ENCODE measurements at regions not wholly inside any gene's neighbourhood (a gene's known extent, or its start where the extent isn't known, plus 50 kb on each side); places are given as distances from the start of the nearest gene placed in this dataset.

DNA sequence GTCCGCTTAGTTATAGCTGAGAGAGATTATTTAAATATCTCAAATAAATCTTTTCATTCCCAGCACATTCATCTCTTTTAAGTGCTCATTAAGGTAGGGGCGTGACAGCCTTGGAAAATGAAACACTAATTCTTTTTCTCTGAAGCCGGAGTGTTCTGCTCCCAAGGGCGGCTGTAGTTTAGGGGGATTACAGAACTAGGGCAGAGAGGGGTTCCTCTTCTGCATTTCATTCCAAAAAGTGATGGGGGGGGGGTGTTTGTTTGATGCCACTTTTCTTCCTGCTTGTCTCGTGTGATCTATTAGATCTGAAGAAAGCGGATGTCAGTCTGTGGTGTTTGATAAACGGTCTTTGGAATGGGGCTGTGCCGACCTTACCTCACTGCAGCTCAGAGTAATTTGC, 506.5 kb upstream of the MGMT start:
- peaks cover 0 to 6% (median 0%) of the 10 kb centered on the region in 9 donors for H3K27me3 ChIP-seq
- intact Hi-C loops (cut with DNase I) = no loop called here
- DNase-seq = no peak
- no peaks in the 10 kb centered on the region for H3K36me3 ChIP-seq
- no peaks in the 10 kb centered on the region for H3K4me1 ChIP-seq
- ATAC-seq = no peak
- no peak overlapping the region for H3K27ac ChIP-seq
- no peak overlapping the region for H3K4me3 ChIP-seq
- no peaks in the 10 kb centered on the region for H3K9me3 ChIP-seq
- no peak for TF ChIP-seq POLR2A (IDR thresholded peaks at IDR 0.05)
- TF ChIP-seq, protein P1, sequence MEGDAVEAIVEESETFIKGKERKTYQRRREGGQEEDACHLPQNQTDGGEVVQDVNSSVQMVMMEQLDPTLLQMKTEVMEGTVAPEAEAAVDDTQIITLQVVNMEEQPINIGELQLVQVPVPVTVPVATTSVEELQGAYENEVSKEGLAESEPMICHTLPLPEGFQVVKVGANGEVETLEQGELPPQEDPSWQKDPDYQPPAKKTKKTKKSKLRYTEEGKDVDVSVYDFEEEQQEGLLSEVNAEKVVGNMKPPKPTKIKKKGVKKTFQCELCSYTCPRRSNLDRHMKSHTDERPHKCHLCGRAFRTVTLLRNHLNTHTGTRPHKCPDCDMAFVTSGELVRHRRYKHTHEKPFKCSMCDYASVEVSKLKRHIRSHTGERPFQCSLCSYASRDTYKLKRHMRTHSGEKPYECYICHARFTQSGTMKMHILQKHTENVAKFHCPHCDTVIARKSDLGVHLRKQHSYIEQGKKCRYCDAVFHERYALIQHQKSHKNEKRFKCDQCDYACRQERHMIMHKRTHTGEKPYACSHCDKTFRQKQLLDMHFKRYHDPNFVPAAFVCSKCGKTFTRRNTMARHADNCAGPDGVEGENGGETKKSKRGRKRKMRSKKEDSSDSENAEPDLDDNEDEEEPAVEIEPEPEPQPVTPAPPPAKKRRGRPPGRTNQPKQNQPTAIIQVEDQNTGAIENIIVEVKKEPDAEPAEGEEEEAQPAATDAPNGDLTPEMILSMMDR (IDR thresholded peaks at IDR 0.05) = no peak
- WGBS, 4 donors = 67 to 80% (median 79%) methylated on average over 8 of the region's 8 CpGs

DNA sequence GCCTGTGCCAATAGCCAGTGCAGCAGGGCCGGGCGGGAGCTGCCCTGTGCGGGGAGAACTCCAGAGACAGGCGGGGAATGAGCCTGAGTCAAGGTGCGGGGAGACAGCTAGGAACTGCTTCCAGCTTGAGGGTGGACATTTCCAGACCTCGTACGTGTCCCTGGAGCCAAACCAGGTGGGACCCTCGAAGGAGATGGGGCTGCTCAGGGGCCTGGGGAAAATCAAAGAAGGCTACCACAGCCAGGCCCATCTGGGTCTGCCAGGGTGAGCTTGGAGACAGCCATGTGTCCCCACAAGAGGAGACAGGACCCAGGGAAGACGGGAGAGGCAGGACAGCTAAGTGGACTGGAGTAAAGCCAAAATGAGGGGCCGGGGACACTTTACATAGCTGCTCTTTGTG, 504.9 kb upstream of the MGMT start:
- H3K27ac ChIP-seq = no peak overlapping the region
- no peak overlapping the region for H3K4me3 ChIP-seq
- WGBS, 4 donors = 74 to 79% (median 78%) methylated on average over 10 of the region's 10 CpGs
- DNase-seq = no peak
- intact Hi-C loops (cut with DNase I) = no loop called here
- H3K36me3 ChIP-seq = no peaks in the 10 kb centered on the region
- H3K27me3 ChIP-seq = peaks cover 0 to 6% (median 0%) of the 10 kb centered on the region in 9 donors
- H3K9me3 ChIP-seq = no peaks in the 10 kb centered on the region
- H3K4me1 ChIP-seq = no peaks in the 10 kb centered on the region
- no peak for ATAC-seq
- TF ChIP-seq POLR2A (IDR thresholded peaks at IDR 0.05) = no peak
- TF ChIP-seq, protein P1 (IDR thresholded peaks at IDR 0.05) = no peak

GRCh38 chr10:128963211-128964099, 503.6 kb upstream of the MGMT start:
- intact Hi-C loops (cut with DNase I) = no loop called here

GRCh38 chr10:128964100-128964403, 503.0 kb upstream of the MGMT start:
- no peak for TF ChIP-seq POLR2A (IDR thresholded peaks at IDR 0.05)
- TF ChIP-seq, protein P1 (IDR thresholded peaks at IDR 0.05) = no peak
- no peaks in the 10 kb centered on the region for H3K36me3 ChIP-seq
- DNase-seq (no peak), ATAC-seq (no peak)
- intact Hi-C loops (cut with DNase I) = no loop called here
- no peak overlapping the region for H3K4me3 ChIP-seq
- no peak overlapping the region for H3K27ac ChIP-seq
- WGBS, 4 donors = 52 to 80% (median 59%) methylated on average over 1 to 3 of the region's 3 CpGs
- no peaks in the 10 kb centered on the region for H3K4me1 ChIP-seq
- no peaks in the 10 kb centered on the region for H3K9me3 ChIP-seq
- H3K27me3 ChIP-seq = peaks cover 0 to 6% (median 0%) of the 10 kb centered on the region in 9 donors

More at GRCh38 chr10:128963211-128964099, 503.6 kb upstream of the MGMT start:
- Histone ChIP-seq H3K36me3 (no peaks in the 10 kb centered on the region), H3K4me1 (no peaks in the 10 kb centered on the region), H3K27me3 (peaks cover 0 to 6% (median 0%) of the 10 kb centered on the region in 9 donors), H3K27ac (no peak overlapping the region), H3K9me3 (no peaks in the 10 kb centered on the region), H3K4me3 (no peak overlapping the region)
- ATAC-seq (no peak), DNase-seq (no peak)
- TF ChIP-seq, protein P1 (IDR thresholded peaks at IDR 0.05) = no peak
- no peak for TF ChIP-seq POLR2A (IDR thresholded peaks at IDR 0.05)
- 84 to 89% (median 87%) methylated on average over 12 of the region's 12 CpGs for WGBS, 4 donors
